Peyer's patch (tissue), 4 donors: ENCODE measurements at regions not wholly inside any gene's neighbourhood (a gene's known extent, or its start where the extent isn't known, plus 50 kb on each side); places are given as distances from the start of the nearest gene placed in this dataset.

Source experiments
- DNase-seq, 3 donors: peaks; one replicate each; pipeline ENCODE4 v3.0.0-alpha.2; 2017 to 2019
- H3K27ac ChIP-seq, 4 donors: fragments of 200-600 bp; sonication (generic); one replicate each; pipeline ENCODE4 v1.5.1; 2016 to 2019
- H3K27me3 ChIP-seq, 2 donors: fragments of 200-600 bp; sonication (generic); one replicate each; pipeline ENCODE4 v1.5.1; 2019
- H3K36me3 ChIP-seq, 3 donors: fragments of 200-600 bp; sonication (generic); one replicate each; pipeline ENCODE4 v1.5.1; 2016 to 2019
- H3K4me1 ChIP-seq, 4 donors: fragments of 200-600 bp; sonication (generic); one replicate each; pipeline ENCODE4 v1.5.1; 2016 to 2019
- H3K4me3 ChIP-seq, 4 donors: fragments of 200-600 bp; sonication (generic); 1 replicate in 3 of 4; 2 replicates in 1 of 4; pipeline ENCODE4 v1.5.1; 2016 to 2019; ENCODE audit warnings: mild to moderate bottlenecking in 1 of 4
- H3K9me3 ChIP-seq, 4 donors: fragments of 200-600 bp; sonication (generic); one replicate each; pipeline ENCODE4 v1.5.1; 2016 to 2019; ENCODE audit warnings: mild to moderate bottlenecking in 1 of 4
- POLR2A ChIP-seq, 2 donors: fragments of 450-650 bp; IDR thresholded peaks; one replicate each; pipeline ENCODE4 v1.5.1; 2017; ENCODE audit warnings: antibody characterized with exemption in 2 of 2, mild to moderate bottlenecking in 2 of 2, moderate library complexity in 2 of 2
- TF ChIP-seq, protein P1 (sequence below), 6 experiments: fragments of 450-650 bp in 4 of 6; fragments of 200-600 bp in 2 of 6; sonication (generic) in 1 of 6; IDR thresholded peaks; one replicate each; pipeline ENCODE4 v1.5.1; 2017 to 2019; ENCODE audit warnings: antibody characterized with exemption in 6 of 6, mild to moderate bottlenecking in 3 of 6, moderate library complexity in 1 of 6

GRCh38 chr7:110480964-110481363 is 610.0 kb upstream of the LRRN3 start:
- Histone ChIP-seq H3K27ac (no peak overlapping the region), H3K4me3 (no peak overlapping the region), H3K27me3 (no peaks in the 10 kb centered on the region), H3K36me3 (no peaks in the 10 kb centered on the region), H3K4me1 (no peaks in the 10 kb centered on the region), H3K9me3 (peaks cover 0 to 6% (median 0%) of the 10 kb centered on the region in 4 donors)
- TF ChIP-seq, protein P1, sequence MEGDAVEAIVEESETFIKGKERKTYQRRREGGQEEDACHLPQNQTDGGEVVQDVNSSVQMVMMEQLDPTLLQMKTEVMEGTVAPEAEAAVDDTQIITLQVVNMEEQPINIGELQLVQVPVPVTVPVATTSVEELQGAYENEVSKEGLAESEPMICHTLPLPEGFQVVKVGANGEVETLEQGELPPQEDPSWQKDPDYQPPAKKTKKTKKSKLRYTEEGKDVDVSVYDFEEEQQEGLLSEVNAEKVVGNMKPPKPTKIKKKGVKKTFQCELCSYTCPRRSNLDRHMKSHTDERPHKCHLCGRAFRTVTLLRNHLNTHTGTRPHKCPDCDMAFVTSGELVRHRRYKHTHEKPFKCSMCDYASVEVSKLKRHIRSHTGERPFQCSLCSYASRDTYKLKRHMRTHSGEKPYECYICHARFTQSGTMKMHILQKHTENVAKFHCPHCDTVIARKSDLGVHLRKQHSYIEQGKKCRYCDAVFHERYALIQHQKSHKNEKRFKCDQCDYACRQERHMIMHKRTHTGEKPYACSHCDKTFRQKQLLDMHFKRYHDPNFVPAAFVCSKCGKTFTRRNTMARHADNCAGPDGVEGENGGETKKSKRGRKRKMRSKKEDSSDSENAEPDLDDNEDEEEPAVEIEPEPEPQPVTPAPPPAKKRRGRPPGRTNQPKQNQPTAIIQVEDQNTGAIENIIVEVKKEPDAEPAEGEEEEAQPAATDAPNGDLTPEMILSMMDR (IDR thresholded peaks at IDR 0.05): no peak
- no peak for TF ChIP-seq POLR2A (IDR thresholded peaks at IDR 0.05)
- DNase-seq: no peak

GRCh38 chr7:110483553-110483952 is 607.4 kb upstream of the LRRN3 start:
- TF ChIP-seq, protein P1 (IDR thresholded peaks at IDR 0.05): no peak
- TF ChIP-seq POLR2A (IDR thresholded peaks at IDR 0.05): no peak
- DNase-seq: no peak
- H3K4me1 ChIP-seq: no peaks in the 10 kb centered on the region
- H3K27me3 ChIP-seq: no peaks in the 10 kb centered on the region
- H3K36me3 ChIP-seq: no peaks in the 10 kb centered on the region
- peaks cover 0 to 6% (median 0%) of the 10 kb centered on the region in 4 donors for H3K9me3 ChIP-seq
- no peak overlapping the region for H3K27ac ChIP-seq
- H3K4me3 ChIP-seq: no peak overlapping the region

DNA sequence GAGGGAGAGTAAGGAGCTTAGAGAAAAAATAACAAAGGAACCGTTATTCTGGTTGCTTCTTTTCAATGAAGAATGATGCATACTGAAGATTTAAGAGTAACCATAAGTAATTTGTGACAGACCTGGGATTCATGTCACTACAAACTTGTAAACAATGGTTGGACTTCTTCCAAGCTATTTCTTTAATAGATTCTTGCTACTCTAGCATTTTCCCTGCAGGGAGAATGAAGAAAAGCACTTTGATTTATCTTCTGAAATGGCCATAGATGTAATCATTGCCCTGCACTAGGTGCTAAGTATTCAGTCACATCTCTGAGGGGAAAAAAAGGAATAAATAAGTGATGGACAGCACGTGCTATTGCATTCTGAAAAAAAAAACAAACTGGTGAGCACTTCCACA is 606.6 kb upstream of the LRRN3 start:
- Histone ChIP-seq H3K9me3 (peaks cover 0 to 6% (median 0%) of the 10 kb centered on the region in 4 donors), H3K36me3 (no peaks in the 10 kb centered on the region), H3K4me3 (no peak overlapping the region), H3K4me1 (no peaks in the 10 kb centered on the region), H3K27ac (no peak overlapping the region), H3K27me3 (no peaks in the 10 kb centered on the region)
- no peak for DNase-seq
- no peak for TF ChIP-seq POLR2A (IDR thresholded peaks at IDR 0.05)
- TF ChIP-seq, protein P1 (IDR thresholded peaks at IDR 0.05): no peak

DNA sequence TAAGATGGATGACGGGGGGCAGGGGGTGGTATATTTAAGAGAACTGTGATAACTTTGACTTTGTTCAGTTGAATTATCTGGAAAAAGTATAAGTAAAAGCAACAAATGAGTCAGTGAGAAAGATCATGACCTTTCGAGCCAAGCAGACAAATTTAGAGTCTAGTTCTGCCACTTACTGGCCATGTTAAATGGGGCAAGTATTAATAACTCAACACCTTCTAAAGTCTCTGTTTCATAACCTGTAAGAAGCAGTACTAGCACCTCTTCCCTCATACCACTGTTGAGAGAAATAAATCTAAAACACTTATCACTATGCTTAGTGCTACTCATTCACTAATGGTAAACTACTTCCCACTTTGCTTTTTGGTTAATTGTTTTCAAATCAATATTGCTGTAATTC is 604.4 kb upstream of the LRRN3 start:
- Histone ChIP-seq H3K4me1 (no peaks in the 10 kb centered on the region), H3K4me3 (no peak overlapping the region), H3K27ac (no peak overlapping the region), H3K27me3 (no peaks in the 10 kb centered on the region), H3K36me3 (no peaks in the 10 kb centered on the region), H3K9me3 (no peaks in the 10 kb centered on the region)
- DNase-seq: no peak
- TF ChIP-seq POLR2A (IDR thresholded peaks at IDR 0.05): no peak
- TF ChIP-seq, protein P1 (IDR thresholded peaks at IDR 0.05): no peak

- no peak for DNase-seq
- Histone ChIP-seq H3K27me3 (no peaks in the 10 kb centered on the region), H3K9me3 (no peaks in the 10 kb centered on the region), H3K27ac (no peak overlapping the region), H3K36me3 (no peaks in the 10 kb centered on the region), H3K4me1 (no peaks in the 10 kb centered on the region), H3K4me3 (no peak overlapping the region)
- no peak for TF ChIP-seq POLR2A (IDR thresholded peaks at IDR 0.05)
- TF ChIP-seq, protein P1 (IDR thresholded peaks at IDR 0.05): no peak
Observed at GRCh38 chr7:110502888-110503465, 588.0 kb upstream of the LRRN3 start.

- no peak overlapping the region for H3K4me3 ChIP-seq
- no peak overlapping the region for H3K27ac ChIP-seq
- TF ChIP-seq, protein P1 (IDR thresholded peaks at IDR 0.05): no peak
- no peak for TF ChIP-seq POLR2A (IDR thresholded peaks at IDR 0.05)
- no peaks in the 10 kb centered on the region for H3K36me3 ChIP-seq
- H3K9me3 ChIP-seq: no peaks in the 10 kb centered on the region
- no peaks in the 10 kb centered on the region for H3K4me1 ChIP-seq
- no peaks in the 10 kb centered on the region for H3K27me3 ChIP-seq
- DNase-seq: no peak
Observed at GRCh38 chr7:110507369-110507768, 583.6 kb upstream of the LRRN3 start.
